ENCODE measurements at regions not wholly inside any gene's neighbourhood (a gene's known extent, or its start where the extent isn't known, plus 50 kb on each side); places are given as distances from the start of the nearest gene placed in this dataset.

- DNase-seq: no peak
Measured at GRCh38 chr16:8373676-8374431, 216.5 kb downstream of the TMEM114 start.

GRCh38 chr16:8372141-8372540 lies 218.2 kb downstream of the TMEM114 start:
- no peak for DNase-seq

- DNase-seq: no peak
Measured at GRCh38 chr16:8370374-8371270, 219.7 kb downstream of the TMEM114 start.

GRCh38 chr16:8358937-8359336 lies 231.4 kb downstream of the TMEM114 start:
- DNase-seq: no peak

GRCh38 chr16:8355675-8356074 lies 234.6 kb downstream of the TMEM114 start:
- DNase-seq: no peak

GRCh38 chr16:8346294-8346693 lies 244.0 kb downstream of the TMEM114 start:
- no peak for DNase-seq

- DNase-seq: no peak
Measured at GRCh38 chr16:8342276-8342675, 248.0 kb downstream of the TMEM114 start.

GRCh38 chr16:8330761-8331160 lies 259.6 kb downstream of the TMEM114 start:
- no peak for DNase-seq

GRCh38 chr16:8326232-8326631 lies 264.1 kb downstream of the TMEM114 start:
- no peak for DNase-seq

- DNase-seq: no peak
Measured at GRCh38 chr16:8323153-8323552, 267.2 kb downstream of the TMEM114 start.

- no peak for DNase-seq
Measured at GRCh38 chr16:8320131-8320530, 270.2 kb downstream of the TMEM114 start.

GRCh38 chr16:8310816-8311215 lies 279.5 kb downstream of the TMEM114 start:
- no peak for DNase-seq

- DNase-seq: no peak
Measured at GRCh38 chr16:8310323-8310722, 280.0 kb downstream of the TMEM114 start.

- DNase-seq: no peak
Measured at GRCh38 chr16:8305201-8305600, 285.1 kb downstream of the TMEM114 start.

- no peak for DNase-seq
Measured at GRCh38 chr16:8299635-8300034, 290.7 kb downstream of the TMEM114 start.

GRCh38 chr16:8295513-8296237 lies 294.6 kb downstream of the TMEM114 start:
- no peak for DNase-seq

GRCh38 chr16:8293413-8293812 lies 296.9 kb downstream of the TMEM114 start:
- DNase-seq: no peak

- no peak for DNase-seq
Measured at GRCh38 chr16:8292271-8292670, 298.0 kb downstream of the TMEM114 start.

GRCh38 chr16:8286348-8286747 lies 304.0 kb downstream of the TMEM114 start:
- no peak for DNase-seq

GRCh38 chr16:8283195-8283594 lies 307.1 kb downstream of the TMEM114 start:
- DNase-seq: no peak

- no peak for DNase-seq
Measured at GRCh38 chr16:8278031-8278580, 312.2 kb downstream of the TMEM114 start.

GRCh38 chr16:8271344-8271743 lies 319.0 kb downstream of the TMEM114 start:
- no peak for DNase-seq

- no peak for DNase-seq
Measured at GRCh38 chr16:8262299-8262698, 328.0 kb downstream of the TMEM114 start.
